ENCODE measurements at regions not wholly inside any gene's neighbourhood (a gene's known extent, or its start where the extent isn't known, plus 50 kb on each side); places are given as distances from the start of the nearest gene placed in this dataset.

GRCh38 chr5:144583541-144584449 lies 413.1 kb downstream of the KCTD16 start:
- no peak overlapping the region for H3K4me3 ChIP-seq
- H3K4me2 ChIP-seq (ENCODE audit: unreplicated experiment) = no peak overlapping the region
- H3K9me3 ChIP-seq (ENCODE audit: low read depth) = no peaks in the 10 kb centered on the region
- no peaks in the 10 kb centered on the region for H4K20me1 ChIP-seq (ENCODE audit: insufficient read depth)
- H3K4me1 ChIP-seq (ENCODE audit: insufficient read depth) = no peaks in the 10 kb centered on the region
- H3K9ac ChIP-seq = no peak overlapping the region
- H2AFZ ChIP-seq = no peak overlapping the region
- no peaks in the 10 kb centered on the region for H3F3A ChIP-seq (ENCODE audit: insufficient read depth)
- H3K79me2 ChIP-seq (ENCODE audit: insufficient read depth) = no peaks in the 10 kb centered on the region
- no peaks in the 10 kb centered on the region for H3K27me3 ChIP-seq (replicated peaks; ENCODE audit: insufficient read depth)
- DNase-seq = no peak
- in situ Hi-C loops (cut with MboI) = no loop called here
- no peak for TF ChIP-seq EZH2phosphoT487 (IDR thresholded peaks at IDR 0.05; ENCODE audit: insufficient read depth, low read depth)
- no peak for TF ChIP-seq EZH2 (IDR thresholded peaks at IDR 0.05; ENCODE audit: insufficient read depth, poor library complexity, severe bottlenecking)
- no peak overlapping the region for H3K27ac ChIP-seq
- WGBS, 2 experiments (ENCODE audit: low coverage in 1 of 2, low lambda C conversion rate in 2 of 2, missing lambda C conversion rate in 2 of 2) = 41 to 46% methylated on average over 7 of the region's 7 CpGs
- H3K36me3 ChIP-seq (ENCODE audit: low read depth) = no peaks in the 10 kb centered on the region
- H3K9me2 ChIP-seq (ENCODE audit: insufficient read depth) = no peaks in the 10 kb centered on the region

- in situ Hi-C loops (cut with MboI) = no loop called here
These were observed 411.4 kb downstream of the KCTD16 start for GRCh38 chr5:144582066-144582465.

GRCh38 chr5:144581044-144581443 lies 410.4 kb downstream of the KCTD16 start:
- H3F3A ChIP-seq (ENCODE audit: insufficient read depth) = no peaks in the 10 kb centered on the region
- H2AFZ ChIP-seq = no peak overlapping the region
- no peak for DNase-seq
- H4K20me1 ChIP-seq (ENCODE audit: insufficient read depth) = no peaks in the 10 kb centered on the region
- no peak overlapping the region for H3K4me3 ChIP-seq
- H3K9ac ChIP-seq = no peak overlapping the region
- TF ChIP-seq EZH2phosphoT487 (IDR thresholded peaks at IDR 0.05; ENCODE audit: insufficient read depth, low read depth) (no peak), EZH2 (IDR thresholded peaks at IDR 0.05; ENCODE audit: insufficient read depth, poor library complexity, severe bottlenecking) (no peak)
- no peak overlapping the region for H3K4me2 ChIP-seq (ENCODE audit: unreplicated experiment)
- no peaks in the 10 kb centered on the region for H3K9me2 ChIP-seq (ENCODE audit: insufficient read depth)
- no peaks in the 10 kb centered on the region for H3K36me3 ChIP-seq (ENCODE audit: low read depth)
- H3K79me2 ChIP-seq (ENCODE audit: insufficient read depth) = no peaks in the 10 kb centered on the region
- no peaks in the 10 kb centered on the region for H3K27me3 ChIP-seq (replicated peaks; ENCODE audit: insufficient read depth)
- no peak overlapping the region for H3K27ac ChIP-seq
- no peaks in the 10 kb centered on the region for H3K9me3 ChIP-seq (ENCODE audit: low read depth)
- in situ Hi-C loops (cut with MboI) = no loop called here
- no peaks in the 10 kb centered on the region for H3K4me1 ChIP-seq (ENCODE audit: insufficient read depth)
- WGBS, 2 experiments (ENCODE audit: low coverage in 1 of 2, low lambda C conversion rate in 2 of 2, missing lambda C conversion rate in 2 of 2) = 63 to 68% methylated on average over 9 of the region's 9 CpGs

More at GRCh38 chr5:144582066-144582465, 411.4 kb downstream of the KCTD16 start:
- no peaks in the 10 kb centered on the region for H3K36me3 ChIP-seq (ENCODE audit: low read depth)
- no peak overlapping the region for H3K4me2 ChIP-seq (ENCODE audit: unreplicated experiment)
- H3K9ac ChIP-seq = no peak overlapping the region
- H3K79me2 ChIP-seq (ENCODE audit: insufficient read depth) = no peaks in the 10 kb centered on the region
- TF ChIP-seq EZH2phosphoT487 (IDR thresholded peaks at IDR 0.05; ENCODE audit: insufficient read depth, low read depth) (no peak), EZH2 (IDR thresholded peaks at IDR 0.05; ENCODE audit: insufficient read depth, poor library complexity, severe bottlenecking) (no peak)
- no peaks in the 10 kb centered on the region for H3F3A ChIP-seq (ENCODE audit: insufficient read depth)
- H4K20me1 ChIP-seq (ENCODE audit: insufficient read depth) = no peaks in the 10 kb centered on the region
- 36 to 37% methylated on average over 3 of the region's 3 CpGs for WGBS, 2 experiments (ENCODE audit: low coverage in 1 of 2, low lambda C conversion rate in 2 of 2, missing lambda C conversion rate in 2 of 2)
- H3K9me2 ChIP-seq (ENCODE audit: insufficient read depth) = no peaks in the 10 kb centered on the region
- no peaks in the 10 kb centered on the region for H3K4me1 ChIP-seq (ENCODE audit: insufficient read depth)
- no peak overlapping the region for H3K4me3 ChIP-seq
- no peaks in the 10 kb centered on the region for H3K27me3 ChIP-seq (replicated peaks; ENCODE audit: insufficient read depth)
- no peak overlapping the region for H3K27ac ChIP-seq
- H2AFZ ChIP-seq = no peak overlapping the region
- DNase-seq = no peak
- no peaks in the 10 kb centered on the region for H3K9me3 ChIP-seq (ENCODE audit: low read depth)

DNA sequence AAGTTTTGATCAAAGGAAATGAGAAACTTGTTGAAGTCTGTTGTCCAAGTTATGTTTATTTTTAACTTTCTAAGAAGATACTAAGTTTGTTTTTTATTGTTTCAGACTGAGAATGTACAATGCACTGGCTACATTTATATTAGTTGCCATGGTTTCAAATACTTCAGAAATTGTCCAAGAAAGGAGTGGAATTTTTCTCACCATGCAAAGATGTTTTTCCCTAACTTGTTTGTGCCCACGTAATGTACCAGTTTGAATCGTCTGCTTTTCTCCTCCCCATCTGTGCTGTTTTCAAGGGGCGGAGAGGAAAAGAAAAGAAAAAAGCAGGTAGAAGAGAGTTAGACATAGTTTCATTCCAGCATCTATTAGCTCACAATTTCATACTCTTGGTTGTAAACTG lies 407.0 kb downstream of the KCTD16 start:
- no peaks in the 10 kb centered on the region for H3K9me2 ChIP-seq (ENCODE audit: insufficient read depth)
- no peak for DNase-seq
- no peak overlapping the region for H2AFZ ChIP-seq
- no peak overlapping the region for H3K4me2 ChIP-seq (ENCODE audit: unreplicated experiment)
- no peak overlapping the region for H3K27ac ChIP-seq
- no peaks in the 10 kb centered on the region for H3F3A ChIP-seq (ENCODE audit: insufficient read depth)
- no peaks in the 10 kb centered on the region for H3K27me3 ChIP-seq (replicated peaks; ENCODE audit: insufficient read depth)
- H3K4me1 ChIP-seq (ENCODE audit: insufficient read depth) = no peaks in the 10 kb centered on the region
- WGBS, 2 experiments (ENCODE audit: low coverage in 1 of 2, low lambda C conversion rate in 2 of 2, missing lambda C conversion rate in 2 of 2) = 12 to 13% methylated on average over 3 of the region's 3 CpGs
- no peaks in the 10 kb centered on the region for H3K9me3 ChIP-seq (ENCODE audit: low read depth)
- H3K4me3 ChIP-seq = no peak overlapping the region
- H3K9ac ChIP-seq = no peak overlapping the region
- no peaks in the 10 kb centered on the region for H3K36me3 ChIP-seq (ENCODE audit: low read depth)
- in situ Hi-C loops (cut with MboI) = no loop called here
- no peaks in the 10 kb centered on the region for H4K20me1 ChIP-seq (ENCODE audit: insufficient read depth)
- no peaks in the 10 kb centered on the region for H3K79me2 ChIP-seq (ENCODE audit: insufficient read depth)
- no peak for TF ChIP-seq EZH2 (IDR thresholded peaks at IDR 0.05; ENCODE audit: insufficient read depth, poor library complexity, severe bottlenecking)
- TF ChIP-seq EZH2phosphoT487 (IDR thresholded peaks at IDR 0.05; ENCODE audit: insufficient read depth, low read depth) = no peak
